WTC11 (cell line): ENCODE measurements at regions not wholly inside any gene's neighbourhood (a gene's known extent, or its start where the extent isn't known, plus 50 kb on each side); places are given as distances from the start of the nearest gene placed in this dataset.

Experiments
- ATF2 ChIP-seq: sonication (generic); formaldehyde crosslinking; IDR thresholded peaks from 2 replicates; pipeline ENCODE4 v1.8.1; 2022; ENCODE audit warnings: low read depth, missing genetic modification reagents, borderline replicate concordance
- CTCF ChIP-seq: fragments of 200-600 bp; IDR thresholded peaks from 2 replicates; pipeline ENCODE4 v1.8.0; 2022; ENCODE audit warnings: antibody characterized with exemption
- ETV6 ChIP-seq: sonication (generic); formaldehyde crosslinking; IDR thresholded peaks from 2 replicates; pipeline ENCODE4 v1.8.1; 2022; ENCODE audit warnings: mild to moderate bottlenecking, missing genetic modification reagents
- JUN ChIP-seq: sonication (generic); formaldehyde crosslinking; IDR thresholded peaks from 2 replicates; pipeline ENCODE4 v1.8.0; 2023; ENCODE audit warnings: mild to moderate bottlenecking, missing genetic modification reagents
- NR2C2 ChIP-seq: sonication (generic); formaldehyde crosslinking; IDR thresholded peaks from 2 replicates; pipeline ENCODE4 v1.8.0; 2022; ENCODE audit warnings: mild to moderate bottlenecking, missing genetic modification reagents
- SMAD3 ChIP-seq: sonication (generic); formaldehyde crosslinking; IDR thresholded peaks from 2 replicates; pipeline ENCODE4 v1.8.0; 2022; ENCODE audit warnings: missing genetic modification reagents, mild to moderate bottlenecking, borderline replicate concordance
- SP1 ChIP-seq: sonication (generic); formaldehyde crosslinking; conservative IDR thresholded peaks from 2 replicates; pipeline ENCODE4 v1.8.1; 2022; ENCODE audit warnings: missing genetic modification reagents
- ZNF121 ChIP-seq: sonication (generic); formaldehyde crosslinking; IDR thresholded peaks from 2 replicates; pipeline ENCODE4 v1.8.0; 2023; ENCODE audit warnings: missing genetic modification reagents
- ZNF138 ChIP-seq: sonication (generic); formaldehyde crosslinking; conservative IDR thresholded peaks from 2 replicates; pipeline ENCODE4 v1.8.1; 2022; ENCODE audit warnings: mild to moderate bottlenecking, moderate library complexity, missing genetic modification reagents
- ZNF671 ChIP-seq: fragments of 250-450 bp; sonication (Bioruptor Pico); IDR thresholded peaks from 2 replicates; pipeline ENCODE4 v1.8.0; 2021; ENCODE audit warnings: mild to moderate bottlenecking

GRCh38 chr2:216987252-216987821 lies 127.5 kb upstream of the TNP1 start:
- TF ChIP-seq ATF2 (no peak), ZNF121 (CRISPR knock-in tag) (no peak), ZNF671 (CRISPR knock-in tag) (no peak), CTCF (no peak), NR2C2 (CRISPR knock-in tag) (no peak), JUN (no peak), ETV6 (CRISPR knock-in tag) (no peak), SMAD3 (CRISPR knock-in tag) (no peak), SP1 (CRISPR knock-in tag) (no peak), ZNF138 (CRISPR knock-in tag) (no peak)
